Karpas-422 (cell line): ENCODE measurements at regions not wholly inside any gene's neighbourhood (a gene's known extent, or its start where the extent isn't known, plus 50 kb on each side); places are given as distances from the start of the nearest gene placed in this dataset.

Experiments used
- DNase-seq: peaks from one replicate; pipeline ENCODE4 v3.0.0-alpha.2; 2015
- H2AFZ ChIP-seq: fragments of 200-600 bp; sonication (generic); 2 replicates; pipeline ENCODE4 v1.6.1; 2014; ENCODE audit warnings: antibody characterized with exemption, low read length, mixed read lengths
- H3K27ac ChIP-seq: fragments of 200-600 bp; sonication (generic); 2 replicates; pipeline ENCODE4 v1.5.1; 2014; ENCODE audit warnings: mild to moderate bottlenecking, low read length, moderate library complexity
- H3K27me3 ChIP-seq: fragments of 200-600 bp; sonication (generic); 2 replicates; pipeline ENCODE4 v1.6.1; 2014; ENCODE audit warnings: low read length, mixed read lengths
- H3K36me3 ChIP-seq: fragments of 200-600 bp; sonication (generic); 2 replicates; pipeline ENCODE4 v1.6.1; 2014; ENCODE audit warnings: low read length, mixed read lengths; ENCODE audit not compliant: insufficient read depth
- H3K4me1 ChIP-seq: fragments of 200-600 bp; sonication (generic); 2 replicates; pipeline ENCODE4 v1.6.1; 2014; ENCODE audit warnings: mild to moderate bottlenecking, low read length, mixed read lengths
- H3K4me2 ChIP-seq: fragments of 200-600 bp; sonication (generic); 2 replicates; pipeline ENCODE4 v1.6.1; 2014; ENCODE audit warnings: low read length, low read depth, mild to moderate bottlenecking; ENCODE audit not compliant: poor library complexity, severe bottlenecking
- H3K4me3 ChIP-seq: fragments of 200-600 bp; sonication (generic); 2 replicates; pipeline ENCODE4 v1.5.1; 2014; ENCODE audit warnings: mild to moderate bottlenecking, antibody characterized with exemption, low read length, mixed read lengths
- H3K79me2 ChIP-seq: fragments of 200-600 bp; sonication (generic); 2 replicates; pipeline ENCODE4 v1.6.1; 2014; ENCODE audit warnings: mild to moderate bottlenecking, low read length, mixed read lengths
- H3K9ac ChIP-seq: fragments of 200-600 bp; sonication (generic); 2 replicates; pipeline ENCODE4 v1.6.0; 2014; ENCODE audit warnings: low read length
- H3K9me2 ChIP-seq: fragments of 200-600 bp; sonication (generic), shearing (Covaris generic); replicated peaks from 2 replicates; pipeline ENCODE4 v1.6.0; 2014; ENCODE audit warnings: mild to moderate bottlenecking, low read length, moderate library complexity; ENCODE audit not compliant: insufficient read depth
- H3K9me3 ChIP-seq: fragments of 300-700, 200-600 bp; sonication (generic); 2 replicates; pipeline ENCODE4 v1.6.1; 2014; ENCODE audit warnings: low read length, mixed read lengths
- H4K20me1 ChIP-seq: fragments of 200-600 bp; sonication (generic); 2 replicates; pipeline ENCODE4 v1.6.1; 2014; ENCODE audit warnings: mild to moderate bottlenecking, antibody characterized with exemption, low read length, low read depth; ENCODE audit not compliant: insufficient read depth

GRCh38 chr9:679462-679861, 162.0 kb upstream of the DMRT1 start:
- Histone ChIP-seq H3K27me3 (no peaks in the 10 kb centered on the region), H3K27ac (no peak overlapping the region), H4K20me1 (0 out of 2 replicates have a peak, but pooled peaks cover 6% of the 10 kb centered on the region), H3K9me2 (no peaks in the 10 kb centered on the region), H3K9me3 (no peaks in the 10 kb centered on the region), H3K4me3 (no peak overlapping the region), H3K4me1 (peaks cover 17% of the 10 kb centered on the region), H3K36me3 (peaks cover 10% of the 10 kb centered on the region; the same call in 1 of the 2 replicates), H3K79me2 (peaks cover 18% of the 10 kb centered on the region), H3K9ac (no peak overlapping the region), H2AFZ (no peak overlapping the region), H3K4me2 (no peak overlapping the region)
- DNase-seq = no peak

GRCh38 chr9:680106-680505, 161.4 kb upstream of the DMRT1 start:
- H3K4me1 ChIP-seq = peaks cover 17% of the 10 kb centered on the region
- H3K9me3 ChIP-seq = no peaks in the 10 kb centered on the region
- no peak overlapping the region for H2AFZ ChIP-seq
- H3K9me2 ChIP-seq = no peaks in the 10 kb centered on the region
- H4K20me1 ChIP-seq = 0 out of 2 replicates have a peak, but pooled peaks cover 6% of the 10 kb centered on the region
- H3K9ac ChIP-seq = no peak overlapping the region
- no peak for DNase-seq
- no peaks in the 10 kb centered on the region for H3K27me3 ChIP-seq
- H3K27ac ChIP-seq = no peak overlapping the region
- no peak overlapping the region for H3K4me2 ChIP-seq
- H3K4me3 ChIP-seq = no peak overlapping the region
- peaks cover 22% of the 10 kb centered on the region for H3K79me2 ChIP-seq
- H3K36me3 ChIP-seq = peaks cover 10% of the 10 kb centered on the region; the same call in 1 of the 2 replicates

DNA sequence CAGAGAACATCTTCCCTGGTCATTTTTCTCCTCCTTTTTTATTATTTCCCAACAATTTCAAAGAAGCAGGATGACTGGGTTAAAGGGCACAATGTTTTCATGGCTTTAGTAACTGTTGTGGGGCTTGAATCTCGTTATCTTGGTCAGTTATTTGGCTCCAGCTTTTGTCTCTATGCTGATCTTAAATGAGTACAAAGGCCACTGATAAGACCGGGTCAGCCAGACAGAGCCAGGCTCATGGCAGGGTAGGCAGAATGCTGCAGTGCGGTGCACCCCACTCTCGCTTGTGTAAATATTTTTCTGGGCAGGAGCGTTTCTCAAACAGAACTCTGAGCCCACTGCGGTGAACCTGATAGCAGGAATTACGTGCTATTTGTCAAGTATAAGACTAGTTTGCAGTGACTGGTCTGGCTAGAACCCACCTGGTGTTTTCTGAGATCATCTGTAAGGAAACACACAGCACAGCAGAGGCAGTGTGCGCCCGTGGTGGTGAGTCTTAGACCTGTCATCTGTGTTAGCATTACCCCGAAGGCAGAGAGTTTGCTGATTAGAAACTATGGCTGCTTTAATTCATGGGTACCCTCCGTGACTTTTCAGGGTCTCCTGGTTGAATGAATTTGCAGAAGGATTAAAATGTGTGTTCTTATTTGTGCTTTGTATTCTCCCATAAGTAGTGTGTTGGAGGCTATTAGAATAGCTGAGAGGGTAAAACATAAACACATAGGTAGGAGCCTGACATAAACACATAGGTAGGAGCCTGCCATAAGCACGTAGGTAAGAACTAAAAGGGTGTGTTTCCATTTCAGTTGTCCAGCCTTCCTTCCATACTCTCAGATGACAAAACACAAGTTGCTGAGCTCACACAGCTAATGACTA, 158.6 kb upstream of the DMRT1 start:
- Histone ChIP-seq H4K20me1 (0 out of 2 replicates have a peak, but pooled peaks cover 6% of the 10 kb centered on the region), H3K9me2 (no peaks in the 10 kb centered on the region), H3K9me3 (no peaks in the 10 kb centered on the region), H3K36me3 (peaks cover 7% of the 10 kb centered on the region; the same call in 1 of the 2 replicates), H3K27me3 (no peaks in the 10 kb centered on the region), H3K79me2 (peaks cover 15% of the 10 kb centered on the region; the same call in 1 of the 2 replicates), H2AFZ (no peak overlapping the region), H3K27ac (no peak overlapping the region), H3K4me3 (no peak overlapping the region), H3K9ac (no peak overlapping the region), H3K4me1 (no peaks in the 10 kb centered on the region), H3K4me2 (no peak overlapping the region)
- no peak for DNase-seq

DNA sequence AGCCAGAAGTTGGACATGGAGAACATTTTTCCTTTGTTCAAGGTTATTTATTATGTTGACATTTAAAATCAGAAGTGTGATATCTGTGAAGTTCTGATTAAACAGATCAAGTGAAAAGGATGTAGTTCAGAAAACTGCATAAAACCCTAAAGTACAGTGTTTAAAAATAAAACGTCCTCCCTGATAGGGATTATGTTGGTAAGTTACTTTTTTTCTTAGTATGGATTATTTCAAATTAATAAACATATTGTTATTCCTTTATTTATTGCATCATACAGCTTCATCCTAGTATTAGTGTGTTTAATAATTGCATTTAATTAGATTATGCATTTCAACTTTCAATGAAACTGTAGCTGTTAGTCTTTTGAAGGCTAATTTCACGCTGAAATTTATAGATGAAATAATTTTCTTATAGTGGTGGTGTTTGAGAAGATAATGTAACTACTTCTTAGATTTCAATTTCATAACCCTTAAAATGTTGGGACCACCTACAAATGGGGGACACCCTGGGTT, 157.9 kb upstream of the DMRT1 start:
- H3K4me1 ChIP-seq = no peaks in the 10 kb centered on the region
- no peak overlapping the region for H2AFZ ChIP-seq
- no peaks in the 10 kb centered on the region for H3K9me2 ChIP-seq
- H4K20me1 ChIP-seq = 0 out of 2 replicates have a peak, but pooled peaks cover 6% of the 10 kb centered on the region
- peaks cover 4% of the 10 kb centered on the region; the same call in 1 of the 2 replicates for H3K36me3 ChIP-seq
- H3K9me3 ChIP-seq = no peaks in the 10 kb centered on the region
- DNase-seq = no peak
- no peak overlapping the region for H3K9ac ChIP-seq
- H3K27me3 ChIP-seq = no peaks in the 10 kb centered on the region
- no peak overlapping the region for H3K4me3 ChIP-seq
- no peak overlapping the region for H3K27ac ChIP-seq
- peaks cover 13% of the 10 kb centered on the region; the same call in 1 of the 2 replicates for H3K79me2 ChIP-seq
- no peak overlapping the region for H3K4me2 ChIP-seq

- peaks cover 14% of the 10 kb centered on the region; the same call in 1 of the 2 replicates for H3K79me2 ChIP-seq
- no peaks in the 10 kb centered on the region for H3K36me3 ChIP-seq
- no peak overlapping the region for H3K9ac ChIP-seq
- H3K4me2 ChIP-seq = no peak overlapping the region
- no peaks in the 10 kb centered on the region for H3K27me3 ChIP-seq
- DNase-seq = no peak
- no peak overlapping the region for H3K27ac ChIP-seq
- H3K4me3 ChIP-seq = no peak overlapping the region
- H3K9me3 ChIP-seq = no peaks in the 10 kb centered on the region
- H3K4me1 ChIP-seq = no peaks in the 10 kb centered on the region
- no peaks in the 10 kb centered on the region for H3K9me2 ChIP-seq
- no peak overlapping the region for H2AFZ ChIP-seq
- 0 out of 2 replicates have a peak, but pooled peaks cover 6% of the 10 kb centered on the region for H4K20me1 ChIP-seq
These were observed 157.2 kb upstream of the DMRT1 start for GRCh38 chr9:684054-684890.

- Histone ChIP-seq H3K79me2 (peaks cover 14% of the 10 kb centered on the region; the same call in 1 of the 2 replicates), H3K4me1 (no peaks in the 10 kb centered on the region), H3K9me3 (no peaks in the 10 kb centered on the region), H3K9me2 (no peaks in the 10 kb centered on the region), H4K20me1 (0 out of 2 replicates have a peak, but pooled peaks cover 6% of the 10 kb centered on the region), H3K27ac (no peak overlapping the region), H3K9ac (no peak overlapping the region), H3K4me3 (no peak overlapping the region), H3K27me3 (no peaks in the 10 kb centered on the region), H3K36me3 (no peaks in the 10 kb centered on the region), H3K4me2 (no peak overlapping the region), H2AFZ (no peak overlapping the region)
- DNase-seq = no peak
These were observed 156.6 kb upstream of the DMRT1 start for GRCh38 chr9:684941-685340.

DNA sequence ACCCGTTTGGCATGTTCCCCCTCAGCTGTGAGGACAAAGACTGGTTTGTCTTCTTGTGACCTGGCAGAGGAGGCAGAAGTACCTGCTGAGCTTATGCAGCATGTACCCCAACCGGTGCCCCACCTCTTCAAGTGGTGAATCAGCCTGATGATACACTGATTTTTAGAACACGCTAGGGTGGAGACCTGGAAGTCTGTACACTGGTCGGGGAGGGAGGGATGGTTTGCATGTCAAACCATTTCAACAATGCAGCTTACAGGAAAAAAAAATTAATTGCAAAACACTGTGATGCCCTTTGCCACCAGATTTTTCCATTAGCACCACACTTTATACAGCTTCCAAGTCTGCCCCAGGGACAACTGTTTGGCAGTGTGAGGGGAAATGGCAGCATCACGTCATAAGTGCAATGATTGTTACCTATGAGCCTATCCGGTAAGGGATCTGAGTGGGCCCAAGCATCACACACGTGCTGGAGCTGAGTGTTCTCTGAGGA, 155.1 kb upstream of the DMRT1 start:
- Histone ChIP-seq H3K4me2 (no peak overlapping the region), H3K4me3 (no peak overlapping the region), H3K9me2 (no peaks in the 10 kb centered on the region), H3K4me1 (no peaks in the 10 kb centered on the region), H3K27me3 (no peaks in the 10 kb centered on the region), H4K20me1 (0 out of 2 replicates have a peak, but pooled peaks cover 6% of the 10 kb centered on the region), H3K36me3 (no peaks in the 10 kb centered on the region), H3K9me3 (no peaks in the 10 kb centered on the region), H3K27ac (no peak overlapping the region), H2AFZ (no peak overlapping the region), H3K79me2 (peaks cover 14% of the 10 kb centered on the region; the same call in 1 of the 2 replicates), H3K9ac (no peak overlapping the region)
- no peak for DNase-seq
